D721Med (cell line): ENCODE measurements at regions not wholly inside any gene's neighbourhood (a gene's known extent, or its start where the extent isn't known, plus 50 kb on each side); places are given as distances from the start of the nearest gene placed in this dataset.
"Not testable (repeated sequence)": the region's sequence is repeated elsewhere in the genome, so short reads cannot be mapped to it uniquely, and the experiment has no call there.

Source experiments
- DNase-seq: peaks from one replicate; pipeline ENCODE4 v3.0.0; 2011; ENCODE audit warnings: low spot score; ENCODE audit not compliant: insufficient read length
- FAIRE-seq: peaks from 2 replicates; lab custom pipeline; 2011; peaks lifted over from hg19 to GRCh38; lab: Jason Lieb, UNC
- TF ChIP-seq, protein P1 (sequence below): IDR thresholded peaks from 2 replicates; pipeline ENCODE4 v1.5.1; 2012; ENCODE audit warnings: mild to moderate bottlenecking, control low read depth; ENCODE audit not compliant: insufficient read depth; ENCODE audit errors: missing control alignments

GRCh38 chr17:64723781-64724180, 61.7 kb upstream of the SMURF2 start:
- no peak for FAIRE-seq
- no peak for DNase-seq
- TF ChIP-seq, protein P1, sequence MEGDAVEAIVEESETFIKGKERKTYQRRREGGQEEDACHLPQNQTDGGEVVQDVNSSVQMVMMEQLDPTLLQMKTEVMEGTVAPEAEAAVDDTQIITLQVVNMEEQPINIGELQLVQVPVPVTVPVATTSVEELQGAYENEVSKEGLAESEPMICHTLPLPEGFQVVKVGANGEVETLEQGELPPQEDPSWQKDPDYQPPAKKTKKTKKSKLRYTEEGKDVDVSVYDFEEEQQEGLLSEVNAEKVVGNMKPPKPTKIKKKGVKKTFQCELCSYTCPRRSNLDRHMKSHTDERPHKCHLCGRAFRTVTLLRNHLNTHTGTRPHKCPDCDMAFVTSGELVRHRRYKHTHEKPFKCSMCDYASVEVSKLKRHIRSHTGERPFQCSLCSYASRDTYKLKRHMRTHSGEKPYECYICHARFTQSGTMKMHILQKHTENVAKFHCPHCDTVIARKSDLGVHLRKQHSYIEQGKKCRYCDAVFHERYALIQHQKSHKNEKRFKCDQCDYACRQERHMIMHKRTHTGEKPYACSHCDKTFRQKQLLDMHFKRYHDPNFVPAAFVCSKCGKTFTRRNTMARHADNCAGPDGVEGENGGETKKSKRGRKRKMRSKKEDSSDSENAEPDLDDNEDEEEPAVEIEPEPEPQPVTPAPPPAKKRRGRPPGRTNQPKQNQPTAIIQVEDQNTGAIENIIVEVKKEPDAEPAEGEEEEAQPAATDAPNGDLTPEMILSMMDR = no peak

- not testable (repeated sequence) for DNase-seq, FAIRE-seq
Measured at GRCh38 chr17:64721556-64721955, 59.4 kb upstream of the SMURF2 start.

GRCh38 chr17:64720253-64720652, 58.1 kb upstream of the SMURF2 start:
- not testable (repeated sequence) for FAIRE-seq, DNase-seq

DNA sequence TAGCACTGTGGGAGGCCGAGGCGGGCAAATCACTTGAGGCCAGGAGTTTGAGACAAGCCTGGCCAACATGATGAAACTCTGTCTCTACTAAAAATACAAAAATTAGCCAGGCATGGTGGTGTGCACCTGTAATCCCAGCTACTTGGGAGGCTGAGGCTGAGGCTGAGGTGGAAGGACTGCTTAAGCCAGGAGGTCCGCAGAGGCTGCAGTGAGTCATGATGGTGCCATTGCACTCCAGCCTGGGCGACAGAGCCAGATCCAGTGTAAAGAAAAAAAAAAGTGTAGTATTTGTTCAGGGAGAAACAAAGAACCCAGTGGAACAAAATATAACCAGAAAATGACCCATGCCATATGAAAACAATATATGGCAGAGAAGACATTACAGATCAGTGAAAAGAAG, 57.4 kb upstream of the SMURF2 start:
- not testable (repeated sequence) for FAIRE-seq, DNase-seq

- not testable (repeated sequence) for DNase-seq, FAIRE-seq
Measured at GRCh38 chr17:64718816-64719215, 56.7 kb upstream of the SMURF2 start.

- no peak for FAIRE-seq
- no peak for DNase-seq
Measured at GRCh38 chr17:64718058-64718457, 56.0 kb upstream of the SMURF2 start.

DNA sequence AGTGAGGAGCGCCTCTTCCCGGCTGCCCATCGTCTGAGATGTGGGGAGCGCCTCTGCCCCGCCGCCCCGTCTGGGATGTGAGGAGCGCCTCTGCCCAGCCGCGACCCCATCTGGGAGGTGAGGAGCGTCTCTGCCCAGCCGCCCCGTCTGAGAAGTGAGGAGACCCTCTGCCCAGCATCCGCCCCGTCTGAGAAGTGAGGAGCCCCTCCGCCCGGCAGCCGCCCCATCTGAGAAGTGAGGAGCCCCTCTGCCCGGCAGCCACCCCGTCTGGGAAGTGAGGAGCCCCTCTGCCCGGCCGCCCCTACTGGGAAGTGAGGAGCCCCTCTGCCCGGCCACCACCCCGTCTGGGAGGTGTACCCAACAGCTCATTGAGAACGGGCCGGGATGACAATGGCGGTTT, 54.4 kb upstream of the SMURF2 start:
- FAIRE-seq, DNase-seq: not testable (repeated sequence)

More at GRCh38 chr17:64718058-64718457, 56.0 kb upstream of the SMURF2 start:
- TF ChIP-seq, protein P1 = no peak

DNA sequence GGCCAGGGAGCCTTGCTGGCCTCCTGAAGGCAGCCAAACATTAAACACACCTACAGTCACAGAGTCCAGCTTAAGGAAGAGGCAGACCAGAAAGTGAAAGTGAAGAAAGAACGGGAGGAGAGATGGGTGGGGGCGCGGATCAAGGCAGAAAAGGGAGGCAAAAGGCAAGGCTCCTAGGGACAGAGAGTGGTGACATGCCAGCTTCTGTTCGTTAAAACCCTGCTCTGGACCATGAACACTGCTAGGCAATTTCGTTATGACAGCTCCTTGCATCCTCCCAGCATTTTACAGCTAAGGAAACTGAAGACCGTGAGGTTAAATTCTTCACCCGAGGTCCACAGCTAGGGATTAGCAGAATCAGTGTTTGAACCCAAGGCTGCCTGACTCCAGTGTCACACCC, 51.7 kb upstream of the SMURF2 start:
- not testable (repeated sequence) for DNase-seq, FAIRE-seq

- not testable (repeated sequence) for DNase-seq, FAIRE-seq
Measured at GRCh38 chr17:64712557-64713351, 50.6 kb upstream of the SMURF2 start.
